Mesothelial cell of epicardium (in vitro differentiated cells): ENCODE measurements at regions not wholly inside any gene's neighbourhood (a gene's known extent, or its start where the extent isn't known, plus 50 kb on each side); places are given as distances from the start of the nearest gene placed in this dataset.

Source experiments
- DNase-seq, 2 experiments: peaks; one replicate each; pipeline ENCODE4 v3.0.0; 2021; ENCODE audit warnings: low spot score in 2 of 2; ENCODE audit not compliant: unreplicated experiment in 2 of 2
- H3K27ac Mint-ChIP-seq: 2 replicates; pipeline ENCODE4 v1.8.0; 2021; ENCODE audit warnings: mixed read lengths
- H3K27me3 Mint-ChIP-seq: 2 replicates; pipeline ENCODE4 v1.8.0; 2021; ENCODE audit warnings: low read depth, mixed read lengths
- H3K36me3 Mint-ChIP-seq: 2 replicates; pipeline ENCODE4 v1.8.0; 2021; ENCODE audit warnings: mixed read lengths
- H3K4me1 Mint-ChIP-seq: 2 replicates; pipeline ENCODE4 v1.8.0; 2021; ENCODE audit warnings: mixed read lengths
- H3K4me3 Mint-ChIP-seq: 2 replicates; pipeline ENCODE4 v1.8.0; 2021; ENCODE audit warnings: mild to moderate bottlenecking, moderate library complexity, mixed read lengths
- H3K9me3 Mint-ChIP-seq: 2 replicates; pipeline ENCODE4 v1.8.0; 2021; ENCODE audit warnings: mixed read lengths
- CTCF ChIP-seq: fragments of 200-600 bp; sonication (generic); IDR thresholded peaks from one replicate; pipeline ENCODE4 v1.5.0; 2021; ENCODE audit warnings: antibody characterized with exemption; ENCODE audit not compliant: unreplicated experiment

- Mint-ChIP-seq H3K4me3 (no peak overlapping the region), H3K4me1 (no peaks in the 10 kb centered on the region), H3K9me3 (no peaks in the 10 kb centered on the region), H3K36me3 (no peaks in the 10 kb centered on the region), H3K27me3 (peaks cover 2% of the 10 kb centered on the region), H3K27ac (no peak overlapping the region)
- no peak for DNase-seq
- TF ChIP-seq CTCF = no peak
These were observed 70.7 kb downstream of the CETN3 start for GRCh38 chr5:90338712-90339372.

GRCh38 chr5:90337449-90338052 is 72.0 kb downstream of the CETN3 start:
- TF ChIP-seq CTCF = no peak
- no peak for DNase-seq
- H3K36me3 Mint-ChIP-seq = no peaks in the 10 kb centered on the region
- H3K4me1 Mint-ChIP-seq = no peaks in the 10 kb centered on the region
- H3K4me3 Mint-ChIP-seq = no peak overlapping the region
- no peak overlapping the region for H3K27ac Mint-ChIP-seq
- peaks cover 2% of the 10 kb centered on the region for H3K27me3 Mint-ChIP-seq
- H3K9me3 Mint-ChIP-seq = no peaks in the 10 kb centered on the region

GRCh38 chr5:90336752-90337151 is 72.8 kb downstream of the CETN3 start:
- Mint-ChIP-seq H3K27ac (no peak overlapping the region), H3K9me3 (no peaks in the 10 kb centered on the region), H3K4me3 (no peak overlapping the region), H3K27me3 (peaks cover 2% of the 10 kb centered on the region), H3K4me1 (no peaks in the 10 kb centered on the region), H3K36me3 (no peaks in the 10 kb centered on the region)
- TF ChIP-seq CTCF = no peak
- DNase-seq = no peak

GRCh38 chr5:90334741-90335140 is 74.8 kb downstream of the CETN3 start:
- TF ChIP-seq CTCF = no peak
- Mint-ChIP-seq H3K27me3 (peaks cover 2% of the 10 kb centered on the region), H3K9me3 (no peaks in the 10 kb centered on the region), H3K36me3 (no peaks in the 10 kb centered on the region), H3K4me3 (no peak overlapping the region), H3K27ac (no peak overlapping the region), H3K4me1 (no peaks in the 10 kb centered on the region)
- no peak for DNase-seq

- TF ChIP-seq CTCF = no peak
- no peaks in the 10 kb centered on the region for H3K4me1 Mint-ChIP-seq
- no peaks in the 10 kb centered on the region for H3K27me3 Mint-ChIP-seq
- no peak for DNase-seq
- no peaks in the 10 kb centered on the region for H3K36me3 Mint-ChIP-seq
- H3K4me3 Mint-ChIP-seq = no peak overlapping the region
- H3K9me3 Mint-ChIP-seq = peaks cover 7% of the 10 kb centered on the region
- no peak overlapping the region for H3K27ac Mint-ChIP-seq
These were observed 79.6 kb downstream of the CETN3 start for GRCh38 chr5:90329911-90330310.

- H3K27me3 Mint-ChIP-seq = no peaks in the 10 kb centered on the region
- no peak for DNase-seq
- TF ChIP-seq CTCF = no peak
- H3K27ac Mint-ChIP-seq = no peak overlapping the region
- H3K36me3 Mint-ChIP-seq = no peaks in the 10 kb centered on the region
- no peak overlapping the region for H3K4me3 Mint-ChIP-seq
- H3K9me3 Mint-ChIP-seq = peaks cover 37% of the 10 kb centered on the region
- H3K4me1 Mint-ChIP-seq = no peaks in the 10 kb centered on the region
These were observed 82.6 kb downstream of the CETN3 start for GRCh38 chr5:90326995-90327394.
